HG03060 (cell line): ENCODE measurements at regions not wholly inside any gene's neighbourhood (a gene's known extent, or its start where the extent isn't known, plus 50 kb on each side); places are given as distances from the start of the nearest gene placed in this dataset.

Experiments
- ATAC-seq: cut with Tn5 transposase; IDR thresholded peaks from one replicate; pipeline ENCODE4 v1.9.1; 2021; ENCODE audit warnings: low read depth, moderate number of reproducible peaks; ENCODE audit not compliant: unreplicated experiment

DNA sequence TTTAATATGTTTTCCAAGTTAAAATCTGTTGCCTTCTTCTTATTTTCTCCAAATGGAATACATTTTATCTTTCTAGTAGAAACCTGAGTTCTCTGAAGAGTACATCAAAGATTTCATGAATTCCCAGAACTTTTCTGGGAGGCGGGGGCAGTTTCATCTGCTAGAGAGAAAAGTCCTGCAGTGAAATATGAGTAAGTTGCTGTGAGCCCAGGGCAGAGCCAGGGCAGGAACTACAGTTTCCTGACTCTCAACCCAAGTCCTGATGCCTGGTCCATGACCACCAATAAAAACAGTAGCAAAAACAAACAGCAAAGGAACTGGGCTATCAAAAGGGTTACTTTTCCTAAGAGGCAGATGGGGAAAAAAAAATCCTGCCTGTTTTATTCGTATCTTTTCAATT, 239.4 kb upstream of the CTSO start:
- no peak for ATAC-seq

DNA sequence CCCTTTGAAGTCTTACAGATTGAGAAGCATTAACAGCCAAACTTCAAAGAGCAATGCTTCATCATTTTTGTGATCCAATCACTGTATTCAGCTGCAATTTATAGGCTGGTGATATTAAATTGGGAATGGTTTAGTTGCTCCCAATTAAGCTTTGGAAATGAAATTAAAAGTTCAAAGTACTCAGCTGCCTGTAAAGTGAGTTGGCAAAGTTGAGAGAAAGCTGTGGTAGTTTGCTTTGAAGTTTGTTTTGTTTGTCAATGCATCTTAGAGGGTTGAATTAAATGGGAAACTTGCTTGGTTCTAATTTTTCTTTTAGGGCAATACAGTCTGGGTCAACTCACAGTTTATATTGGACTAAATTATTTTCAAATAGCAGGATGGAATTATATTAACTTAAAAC, 238.4 kb upstream of the CTSO start:
- no peak for ATAC-seq

DNA sequence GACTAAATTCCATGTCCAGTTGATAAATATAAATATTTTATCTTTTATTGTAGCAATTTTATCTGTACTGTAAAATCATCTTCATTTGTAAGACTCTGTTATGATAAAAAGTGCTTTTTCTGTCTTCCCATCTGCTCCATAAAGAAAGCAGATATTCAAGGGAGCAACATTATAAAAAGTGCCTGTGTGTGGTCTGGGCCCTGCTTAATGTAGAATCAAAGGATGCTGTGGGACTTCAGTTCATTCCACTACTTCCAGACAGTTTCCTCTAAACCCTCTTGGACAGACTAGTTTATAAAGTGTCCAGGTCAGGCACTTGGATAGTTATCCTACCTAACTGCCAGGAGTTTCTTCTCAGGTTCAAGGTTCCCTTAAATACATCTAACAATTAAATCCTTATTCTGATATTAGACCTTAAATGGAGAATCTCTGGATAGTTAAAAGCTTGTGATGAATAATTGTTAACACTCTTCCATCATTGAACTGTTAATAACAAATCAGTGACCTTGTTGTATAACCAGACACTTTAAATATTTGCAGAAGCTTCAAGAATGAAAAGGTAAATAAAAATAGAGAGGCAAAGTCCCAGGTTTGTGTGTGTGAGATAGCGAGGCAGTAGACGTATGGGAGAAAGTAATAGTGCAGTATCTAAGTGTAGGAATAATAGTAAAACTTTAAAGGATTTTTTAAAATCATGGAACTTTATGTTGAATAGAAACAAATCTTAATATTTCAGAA, 237.5 kb upstream of the CTSO start:
- no peak for ATAC-seq

DNA sequence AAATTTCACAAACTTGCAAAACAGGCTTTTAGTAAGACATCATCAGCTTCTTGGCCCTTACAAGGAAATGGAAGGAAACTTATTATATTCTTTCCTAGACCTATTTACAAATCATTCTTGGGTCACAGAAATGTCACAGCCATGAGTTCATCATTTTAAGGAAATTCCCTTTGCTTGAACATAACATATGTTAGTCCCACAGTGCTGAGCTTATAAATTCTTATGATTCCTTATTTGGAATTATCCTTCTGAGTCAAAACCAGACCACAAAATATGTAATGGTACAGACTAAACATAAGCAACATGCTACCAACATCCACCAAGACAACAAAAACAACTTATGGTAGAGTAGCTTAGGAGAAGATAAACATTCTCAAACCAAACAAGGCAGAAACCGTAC, 236.9 kb upstream of the CTSO start:
- ATAC-seq: no peak

DNA sequence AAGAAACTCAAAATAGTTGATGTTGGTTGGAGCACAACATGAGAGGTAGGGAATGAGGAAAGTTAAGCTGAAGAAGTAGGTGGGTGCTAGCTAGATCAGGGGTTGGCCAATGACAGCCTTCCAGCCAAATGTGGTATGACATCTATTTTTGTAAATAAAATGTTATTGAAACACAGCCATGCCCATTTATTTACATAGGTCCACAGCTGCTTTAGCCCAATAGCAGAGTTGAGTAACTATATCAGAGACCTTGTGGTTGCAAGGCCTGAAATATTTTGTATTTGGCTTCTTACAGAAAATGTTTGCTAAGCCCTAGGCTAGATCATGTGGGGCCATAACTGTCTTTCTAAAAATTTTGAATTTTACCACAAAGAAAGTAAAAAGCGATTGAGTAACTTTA, 234.9 kb upstream of the CTSO start:
- ATAC-seq: no peak

DNA sequence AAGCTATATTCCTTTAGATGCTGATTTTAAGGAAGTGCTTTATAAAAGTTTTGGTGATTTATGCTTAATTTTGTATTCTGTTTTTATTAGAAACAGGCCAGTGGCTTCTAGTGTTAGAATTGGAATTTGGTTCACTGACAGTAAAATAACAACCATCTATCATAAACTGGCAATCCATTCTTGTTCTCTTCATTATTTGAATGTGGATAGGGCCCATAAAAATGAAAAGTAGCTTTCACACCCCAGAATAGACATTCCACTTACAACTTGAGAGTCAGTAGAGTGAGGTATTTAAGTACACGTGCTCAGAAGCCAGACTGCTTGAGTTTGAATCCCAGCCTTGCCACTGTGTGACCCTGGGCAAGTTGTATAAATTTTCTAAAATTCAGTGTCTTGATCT, 232.4 kb upstream of the CTSO start:
- no peak for ATAC-seq

DNA sequence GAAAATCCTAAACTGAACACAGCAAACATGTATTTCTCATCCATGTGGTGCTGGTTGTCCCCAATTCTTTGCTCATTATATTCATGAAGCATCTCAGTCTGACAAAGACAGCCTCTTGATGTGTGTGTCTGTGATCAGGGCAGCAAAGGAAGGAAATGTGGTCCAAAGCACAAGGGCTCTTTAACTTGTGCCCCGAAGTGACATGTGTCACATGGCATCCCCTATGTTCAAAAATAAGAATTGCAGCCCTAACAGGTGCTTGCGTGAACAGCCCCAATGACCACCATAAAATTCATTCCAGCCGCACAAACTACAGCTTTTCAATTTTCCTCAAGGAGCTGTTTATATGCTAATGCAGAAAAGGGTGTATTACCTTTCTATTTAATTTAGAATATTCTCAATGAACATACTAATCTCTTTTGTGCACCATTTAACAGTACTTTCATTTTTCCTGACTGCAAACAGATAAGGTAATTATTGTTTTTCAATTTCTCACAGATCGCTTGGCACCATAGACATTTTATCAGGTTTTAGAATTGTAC, 231.9 kb upstream of the CTSO start:
- no peak for ATAC-seq

DNA sequence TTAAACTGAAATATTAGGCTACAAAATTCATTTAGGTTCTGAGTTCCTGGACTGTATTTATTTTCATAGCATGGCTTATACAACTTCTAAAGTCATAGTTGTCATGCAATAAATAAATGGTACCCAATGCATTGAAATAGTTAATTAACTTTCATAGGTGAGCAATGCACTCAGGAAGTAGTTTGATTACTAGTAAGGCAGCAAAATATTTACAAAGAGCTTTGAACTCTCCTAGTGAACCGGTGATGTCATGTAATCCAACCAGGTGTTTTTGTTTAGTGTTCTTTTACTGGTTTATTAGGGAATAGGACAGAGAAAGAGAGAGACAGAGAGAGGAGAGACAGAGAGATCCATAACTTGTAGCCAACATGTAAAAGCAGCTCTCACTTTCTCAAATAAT, 228.6 kb upstream of the CTSO start:
- no peak for ATAC-seq

DNA sequence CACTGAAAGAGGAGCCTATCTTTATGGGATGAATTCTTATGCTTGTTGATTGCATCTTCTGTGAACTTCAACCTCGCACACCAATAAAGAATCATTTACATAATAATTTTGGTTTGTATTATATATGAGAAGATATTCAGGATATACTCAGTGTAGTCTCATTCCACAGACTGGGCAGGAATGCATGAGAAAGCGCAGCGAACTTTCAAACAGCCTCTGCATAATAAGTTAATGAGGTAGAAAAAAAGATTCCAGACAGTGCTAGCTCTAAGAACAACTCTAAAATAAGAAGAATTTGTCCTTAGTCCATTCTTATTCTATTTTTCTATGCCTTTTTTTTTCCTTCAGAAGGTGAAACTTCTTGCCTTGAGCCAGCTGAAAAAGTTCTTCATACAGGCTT, 224.3 kb upstream of the CTSO start:
- no peak for ATAC-seq

DNA sequence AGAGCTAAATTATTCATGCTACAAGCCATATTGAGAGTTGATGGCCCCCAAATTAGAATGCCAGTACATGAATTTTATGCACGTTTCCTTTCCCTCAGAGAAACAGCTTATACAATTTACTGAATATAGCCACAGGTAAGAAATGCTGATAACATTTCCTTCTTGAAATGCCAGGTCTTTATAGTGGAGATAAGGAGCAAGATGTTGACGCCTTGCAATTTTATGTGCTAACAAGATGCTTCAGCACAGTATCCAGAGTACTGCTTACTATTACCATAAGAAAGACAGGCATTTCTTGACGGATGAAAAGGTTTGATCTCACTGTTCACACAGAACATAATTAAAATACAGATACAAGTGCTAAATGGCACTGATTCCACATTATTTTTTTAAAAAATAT, 223.2 kb upstream of the CTSO start:
- no peak for ATAC-seq

DNA sequence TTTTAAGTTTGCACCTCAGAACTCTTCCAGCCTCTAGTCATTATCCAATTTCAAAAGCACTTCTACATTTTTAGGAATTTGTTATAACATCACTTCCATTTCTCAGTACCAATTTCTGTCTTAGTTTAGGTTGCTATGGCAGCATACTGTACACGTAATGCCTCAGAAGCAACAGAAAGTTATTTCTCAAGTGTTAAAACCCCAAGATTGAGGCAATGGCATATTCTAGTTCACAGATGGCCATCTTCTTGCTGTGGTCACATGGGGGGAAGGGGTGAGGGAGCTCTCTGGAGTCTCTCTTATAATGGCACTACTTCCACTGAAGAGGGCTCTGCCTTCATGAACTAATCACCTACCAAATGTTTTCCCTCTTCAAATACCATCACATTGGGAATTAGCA, 220.3 kb upstream of the CTSO start:
- no peak for ATAC-seq

DNA sequence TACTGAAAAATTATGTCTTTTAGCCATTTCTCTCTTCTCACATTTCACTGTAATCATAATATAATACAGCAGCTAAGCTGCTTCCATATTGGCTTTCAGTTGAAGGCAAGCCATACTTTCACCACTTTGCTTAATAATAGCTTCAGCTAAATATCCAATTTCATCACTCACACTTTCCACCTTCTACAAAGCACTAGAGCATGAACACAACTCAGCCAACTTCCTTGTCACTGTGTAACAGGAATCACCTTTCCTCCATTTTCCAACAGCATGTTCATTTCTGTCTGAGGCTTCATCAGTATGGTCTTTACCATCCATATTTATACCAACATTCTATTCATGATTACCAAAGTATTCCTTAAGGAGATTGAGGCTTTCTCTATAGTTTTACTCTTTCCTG, 219.8 kb upstream of the CTSO start:
- ATAC-seq: no peak

DNA sequence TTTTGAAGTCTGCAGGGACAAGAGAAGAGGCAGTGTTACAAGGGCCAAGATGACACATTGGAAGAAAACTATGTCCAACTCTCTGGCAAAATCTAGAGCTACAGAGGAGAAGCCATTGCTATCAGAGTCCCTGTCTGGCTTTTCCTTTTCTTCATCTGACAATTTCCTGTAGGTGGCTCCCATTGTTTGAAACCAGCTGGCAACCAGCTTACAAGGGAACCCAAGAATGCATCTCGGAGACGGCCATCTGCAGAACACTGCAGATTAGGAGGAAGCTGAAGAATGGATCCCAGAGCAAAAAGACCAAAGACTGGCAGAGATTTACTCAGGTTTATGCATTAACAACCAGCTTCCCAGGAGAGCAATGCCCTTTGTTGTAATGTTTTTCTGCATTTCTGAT, 216.2 kb upstream of the CTSO start:
- no peak for ATAC-seq

DNA sequence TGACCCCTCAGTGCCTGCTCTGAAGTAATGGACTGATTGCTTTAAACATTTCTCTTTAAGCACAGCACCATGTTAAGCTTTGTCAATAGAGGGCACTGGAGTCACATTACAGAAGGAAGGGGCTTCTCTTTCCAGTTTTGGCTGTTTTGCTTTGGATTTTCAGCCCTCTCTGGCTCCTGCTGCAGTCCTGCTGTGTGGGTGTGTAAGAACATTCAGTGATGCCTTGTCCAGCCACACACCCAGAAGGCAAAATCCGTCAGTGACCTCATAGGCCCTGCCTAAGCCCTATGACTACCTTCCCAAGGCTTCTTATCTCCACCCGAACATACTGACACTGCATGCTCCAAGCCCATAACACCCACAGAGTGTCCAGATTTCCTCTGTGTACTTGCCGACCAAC, 215.3 kb upstream of the CTSO start:
- ATAC-seq: peak; percentile 44

DNA sequence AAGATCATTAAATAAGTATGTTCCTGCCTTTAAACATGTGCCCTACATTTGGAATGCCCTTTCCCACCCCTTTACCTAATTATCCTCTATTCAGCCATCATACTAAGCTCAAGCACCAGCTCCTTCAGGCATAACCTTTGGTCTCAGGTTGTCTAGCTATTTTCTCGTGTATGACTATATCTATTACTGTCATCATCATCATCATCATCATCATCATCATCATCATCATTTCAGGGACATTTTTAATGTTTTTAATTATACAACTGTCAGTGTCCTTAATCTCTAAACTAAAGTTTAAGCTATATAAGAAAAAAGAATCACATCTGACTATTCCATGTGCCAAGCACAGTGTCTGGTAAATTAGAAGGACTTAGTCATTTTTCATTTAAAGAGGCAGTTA, 214.6 kb upstream of the CTSO start:
- no peak for ATAC-seq

DNA sequence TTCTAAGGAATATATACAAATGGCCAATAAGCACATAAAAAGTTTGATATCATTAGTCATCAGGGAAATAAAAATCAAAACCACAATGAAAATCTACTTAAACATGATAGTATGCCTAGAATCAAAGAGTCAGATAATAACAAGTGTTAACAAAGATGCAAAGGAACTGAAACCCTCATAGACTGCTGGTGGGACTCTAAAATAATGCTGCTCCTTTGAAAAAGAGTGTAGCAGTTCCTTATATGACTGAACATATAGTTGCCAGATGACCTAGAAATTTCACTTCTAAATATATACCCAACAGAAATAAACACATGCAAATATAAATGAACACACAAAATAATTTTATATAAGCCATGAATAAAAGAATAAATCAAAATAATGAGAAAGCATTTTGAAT, 205.1 kb upstream of the CTSO start:
- ATAC-seq: no peak

DNA sequence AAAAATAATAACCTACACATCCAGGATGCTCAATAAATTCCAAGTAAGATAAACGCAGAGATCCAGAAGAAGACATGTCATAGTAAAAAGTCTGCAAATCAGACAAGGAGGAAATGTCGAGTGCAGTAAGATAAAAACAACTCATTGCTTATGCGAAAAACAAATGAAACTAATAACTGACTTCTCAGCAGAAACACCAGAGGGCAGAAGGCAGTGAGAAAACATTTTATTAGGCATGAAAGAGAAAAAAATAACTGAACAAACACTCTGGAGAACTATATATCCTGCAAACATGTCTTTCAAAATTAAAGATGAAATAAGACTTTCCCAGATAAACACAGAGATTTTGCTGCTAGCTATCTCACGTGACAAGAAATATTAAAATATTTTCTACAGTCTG, 201.3 kb upstream of the CTSO start:
- ATAC-seq: no peak

DNA sequence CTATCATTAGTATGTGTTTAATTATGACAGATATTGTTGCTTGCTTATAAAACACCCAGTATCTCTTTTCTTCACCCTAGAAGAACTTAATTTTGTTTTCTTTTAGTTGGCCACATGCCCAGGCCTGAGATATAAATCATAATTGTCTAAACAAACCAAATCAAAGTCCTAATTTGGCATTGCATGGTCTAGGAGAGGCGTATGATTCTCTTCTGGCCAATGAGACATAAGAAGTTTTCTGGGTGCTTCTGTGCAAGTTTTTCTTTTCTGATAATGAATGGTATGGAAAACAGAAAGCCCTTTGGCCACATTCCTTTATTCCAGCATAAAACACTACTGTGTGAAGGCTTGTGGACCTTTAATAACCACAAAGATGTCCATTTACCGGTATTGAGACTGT, 192.9 kb upstream of the CTSO start:
- no peak for ATAC-seq

DNA sequence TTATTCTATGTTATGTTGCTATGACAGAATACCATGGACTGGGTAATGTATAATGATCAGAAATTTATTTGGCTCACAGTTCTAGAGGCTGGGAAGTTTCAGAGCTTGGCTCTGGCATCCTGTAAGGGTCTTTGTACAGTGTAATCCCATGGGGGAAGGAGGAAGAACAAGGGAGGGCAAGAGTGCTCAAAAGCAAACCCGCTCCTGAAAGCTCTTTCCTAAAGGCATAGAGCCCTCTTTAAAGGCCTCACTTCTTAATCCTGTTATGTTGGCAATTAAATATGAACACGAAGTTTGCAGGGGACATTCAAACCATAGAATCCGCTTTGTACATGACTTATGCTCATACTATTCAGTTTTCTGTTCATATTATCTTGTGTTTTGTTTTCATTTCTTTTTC, 191.3 kb upstream of the CTSO start:
- ATAC-seq: no peak

DNA sequence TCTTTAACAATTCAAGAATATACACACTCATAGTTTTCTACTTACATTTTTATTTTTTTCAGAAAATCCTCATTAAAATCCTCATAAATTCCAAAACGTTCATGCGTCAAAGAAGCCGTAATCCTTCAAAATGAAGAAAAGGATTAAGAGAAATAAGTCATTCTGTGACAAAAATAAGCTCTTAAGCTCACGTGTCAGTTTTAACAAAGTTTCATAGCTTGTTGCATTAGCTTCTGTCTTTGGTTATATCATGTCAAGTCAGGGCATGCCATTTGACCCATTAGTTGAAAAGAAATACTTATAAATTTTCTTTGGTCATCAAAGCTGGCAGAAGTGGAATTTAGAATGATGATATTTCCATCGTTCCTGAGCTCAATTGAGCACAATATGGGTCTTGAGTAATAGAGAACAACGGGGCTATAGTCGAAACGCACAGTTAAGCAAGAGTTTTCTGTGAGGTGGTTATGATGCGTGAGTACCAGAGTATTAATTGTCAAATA, 185.2 kb upstream of the CTSO start:
- no peak for ATAC-seq

DNA sequence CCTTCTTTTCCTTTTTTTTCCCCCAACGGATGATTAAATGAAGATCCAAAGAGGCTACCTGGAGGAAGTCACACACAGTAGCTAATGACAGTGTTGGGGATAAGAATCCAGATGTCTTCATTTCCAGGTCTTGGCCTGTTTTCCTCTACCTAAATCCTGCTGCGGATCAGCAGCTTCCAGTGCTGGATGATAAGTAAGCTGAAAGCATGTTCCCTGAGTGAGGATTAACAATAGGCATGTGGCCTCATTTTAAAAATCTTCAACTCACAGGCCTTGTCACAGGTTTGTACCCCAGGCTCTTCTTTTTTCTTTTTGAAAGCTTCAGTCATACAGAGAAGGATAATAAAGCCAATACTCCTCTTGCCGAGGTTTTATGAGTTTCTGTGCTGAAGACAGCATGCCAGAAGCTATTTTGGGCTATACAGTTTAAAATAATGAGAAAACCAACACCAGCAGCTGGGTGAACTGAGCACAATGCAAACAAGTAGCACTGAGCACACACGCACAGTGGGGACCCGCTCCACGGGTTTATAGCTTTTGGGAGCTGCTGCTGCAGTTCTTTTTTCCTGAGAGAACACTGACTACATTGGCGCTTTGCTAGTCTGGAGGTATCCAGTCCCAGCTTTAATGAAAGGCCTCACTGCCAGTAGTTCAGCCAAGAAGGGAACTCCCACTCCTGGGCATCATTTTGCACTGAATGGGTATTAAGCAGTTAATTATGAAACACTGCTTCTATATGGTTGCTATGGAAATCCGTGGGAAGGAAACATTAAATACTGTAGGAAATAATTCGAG, 184.2 kb upstream of the CTSO start:
- no peak for ATAC-seq

DNA sequence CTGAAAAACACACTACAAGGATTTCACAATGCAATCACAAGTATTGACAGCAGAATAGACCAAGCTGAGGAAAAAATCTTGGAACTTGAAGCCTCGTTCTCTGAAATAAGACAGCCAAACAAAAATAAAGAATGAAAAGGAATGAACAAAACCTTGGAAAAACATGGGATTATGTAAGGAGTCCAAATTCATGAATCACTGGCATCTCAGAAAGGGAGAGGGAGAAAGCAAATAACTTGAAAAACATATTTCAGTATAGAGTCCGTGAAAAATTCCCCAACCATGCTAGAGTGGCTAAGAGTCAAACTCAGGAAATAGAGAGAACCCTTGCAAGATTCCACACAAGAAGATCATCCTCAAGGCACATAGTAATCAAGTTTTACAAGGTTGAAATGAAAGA, 178.5 kb upstream of the CTSO start:
- no peak for ATAC-seq
